T-helper 17 cell (primary cell): ENCODE measurements at regions not wholly inside any gene's neighbourhood (a gene's known extent, or its start where the extent isn't known, plus 50 kb on each side); places are given as distances from the start of the nearest gene placed in this dataset.
"Not testable (repeated sequence)": the region's sequence is repeated elsewhere in the genome, so short reads cannot be mapped to it uniquely, and the experiment has no call there.

Experiments used
- ATAC-seq: fragments of 150-1000 bp; cut with Tn5 transposase; 2 replicates; pipeline ENCODE4 v1.10.0; 2021; ENCODE audit warnings: mild to moderate bottlenecking, moderate library complexity
- DNase-seq, 3 donors: peaks; one replicate each; pipeline versions ENCODE4 v3.0.0 to v3.0.0-alpha.2; 2020 to 2021
- H3K9me3 ChIP-seq: one replicate; pipeline ENCODE4 v1.7.0; 2013; ENCODE audit warnings: low read length, mild to moderate bottlenecking; ENCODE audit not compliant: control insufficient read depth, poor library complexity, severe bottlenecking
- H3K27ac Mint-ChIP-seq: one replicate; pipeline ENCODE4 v1.8.0; 2022; ENCODE audit warnings: mild to moderate bottlenecking, moderate library complexity, mixed read lengths
- H3K27me3 Mint-ChIP-seq: one replicate; pipeline ENCODE4 v1.8.0; 2022; ENCODE audit warnings: mixed read lengths
- H3K36me3 Mint-ChIP-seq: one replicate; pipeline ENCODE4 v1.8.0; 2022; ENCODE audit warnings: low read depth, mixed read lengths
- H3K4me1 Mint-ChIP-seq: one replicate; pipeline ENCODE4 v1.8.0; 2022; ENCODE audit warnings: mild to moderate bottlenecking, mixed read lengths
- H3K4me3 Mint-ChIP-seq: one replicate; pipeline ENCODE4 v1.8.0; 2022; ENCODE audit warnings: mild to moderate bottlenecking, moderate library complexity, mixed read lengths

DNA sequence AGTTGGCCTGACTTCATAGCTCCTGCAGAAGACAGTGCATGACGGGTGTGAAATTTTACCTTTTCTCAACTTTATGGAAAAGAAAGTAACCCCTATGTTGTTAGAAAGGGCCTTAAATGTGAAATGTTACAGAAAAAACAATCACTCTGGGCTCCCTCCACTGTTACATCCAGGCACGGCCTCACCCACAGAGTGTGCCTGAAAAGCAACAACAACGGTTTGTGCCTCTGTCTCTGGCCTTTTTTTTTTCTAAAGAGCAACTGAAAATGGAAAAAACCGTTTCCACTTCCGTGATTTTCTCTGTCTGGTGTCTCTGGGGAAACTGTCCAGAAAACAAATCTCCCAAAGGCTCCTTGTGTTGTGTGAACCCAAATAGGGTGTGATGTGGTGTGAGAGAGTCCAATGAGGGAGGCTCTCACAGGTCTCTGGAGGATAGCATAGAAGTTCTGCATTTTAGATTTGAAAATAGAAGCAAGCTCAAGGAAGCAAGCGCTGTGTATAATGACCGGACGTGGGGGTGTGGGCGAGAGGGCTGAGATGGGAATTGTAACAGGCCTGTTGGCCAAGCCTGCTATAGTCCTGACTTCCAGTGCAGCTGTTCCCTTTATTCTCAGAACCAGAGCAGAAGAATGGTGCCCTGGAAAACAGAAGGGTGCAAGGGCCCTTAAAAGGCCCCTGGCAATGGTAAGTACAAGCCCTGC is 221.8 kb upstream of the TUT7 start:
- H3K4me3 Mint-ChIP-seq, result no peak overlapping the region
- no peaks in the 10 kb centered on the region for H3K4me1 Mint-ChIP-seq
- ATAC-seq (no peak), DNase-seq (no peak)
- H3K27me3 Mint-ChIP-seq, result peaks cover 28% of the 10 kb centered on the region
- no peaks in the 10 kb centered on the region for H3K36me3 Mint-ChIP-seq
- no peaks in the 10 kb centered on the region for H3K9me3 ChIP-seq
- no peak overlapping the region for H3K27ac Mint-ChIP-seq

- Mint-ChIP-seq H3K4me3 (no peak overlapping the region), H3K27me3 (peaks cover 27% of the 10 kb centered on the region), H3K36me3 (no peaks in the 10 kb centered on the region), H3K4me1 (no peaks in the 10 kb centered on the region), H3K27ac (no peak overlapping the region)
- no peaks in the 10 kb centered on the region for H3K9me3 ChIP-seq
- DNase-seq (no peak), ATAC-seq (no peak)
Observed at GRCh38 chr9:86575137-86575536, 220.9 kb upstream of the TUT7 start.

DNA sequence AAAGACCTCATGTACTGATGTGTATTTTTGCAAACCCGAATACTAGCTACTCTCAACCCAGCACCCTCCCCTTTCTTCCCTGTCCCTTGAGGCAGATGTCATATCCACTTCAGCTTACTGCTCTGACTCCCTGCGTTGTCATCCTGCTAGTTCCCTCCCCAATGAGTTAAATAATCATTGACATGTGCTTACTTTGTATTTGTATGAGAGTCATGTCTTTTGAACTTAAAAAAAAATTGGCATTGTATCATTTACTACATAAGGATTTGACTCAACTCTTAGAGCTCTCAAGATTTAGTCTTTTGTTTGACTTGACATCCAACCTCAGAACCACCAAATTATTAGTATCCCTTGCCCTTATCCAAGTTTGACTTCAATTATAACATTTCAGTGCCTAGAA is 219.7 kb upstream of the TUT7 start:
- Mint-ChIP-seq H3K27ac (no peak overlapping the region), H3K36me3 (no peaks in the 10 kb centered on the region), H3K27me3 (peaks cover 14% of the 10 kb centered on the region), H3K4me1 (no peaks in the 10 kb centered on the region), H3K4me3 (no peak overlapping the region)
- DNase-seq (no peak), ATAC-seq (no peak)
- no peaks in the 10 kb centered on the region for H3K9me3 ChIP-seq

- Mint-ChIP-seq H3K4me1 (no peaks in the 10 kb centered on the region), H3K36me3 (no peaks in the 10 kb centered on the region), H3K4me3 (no peak overlapping the region), H3K27ac (no peak overlapping the region), H3K27me3 (peaks cover 13% of the 10 kb centered on the region)
- DNase-seq, result no peak
- ATAC-seq, result no peak
- no peaks in the 10 kb centered on the region for H3K9me3 ChIP-seq
Observed at GRCh38 chr9:86572904-86573303, 218.7 kb upstream of the TUT7 start.

- not testable (repeated sequence) for H3K4me1 Mint-ChIP-seq, DNase-seq, H3K27ac Mint-ChIP-seq, H3K36me3 Mint-ChIP-seq, ATAC-seq, H3K4me3 Mint-ChIP-seq, H3K9me3 ChIP-seq, H3K27me3 Mint-ChIP-seq
Observed at GRCh38 chr9:86565603-86566002, 211.4 kb upstream of the TUT7 start.

DNA sequence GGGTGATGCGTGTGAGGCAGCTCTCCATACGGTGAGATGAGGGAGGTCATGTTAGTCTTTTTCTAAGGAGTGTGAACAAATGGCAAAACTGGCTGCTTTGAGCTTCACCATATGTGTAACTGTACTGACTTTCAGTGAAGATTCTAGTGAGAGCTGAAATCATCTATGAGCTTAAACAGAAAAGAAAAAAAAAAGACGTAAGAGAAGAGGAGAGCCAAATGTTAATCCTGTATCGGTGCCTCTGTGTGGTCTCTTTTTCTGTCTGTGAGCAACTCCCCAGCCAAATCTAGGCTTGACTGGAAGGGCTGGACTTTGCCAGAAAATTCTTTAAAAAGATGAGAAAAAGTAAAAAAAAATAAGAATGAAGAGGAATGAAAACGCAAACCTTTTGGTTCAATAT is 209.7 kb upstream of the TUT7 start:
- Mint-ChIP-seq H3K27me3 (peaks cover 4% of the 10 kb centered on the region), H3K4me1 (no peaks in the 10 kb centered on the region), H3K27ac (no peak overlapping the region), H3K4me3 (no peak overlapping the region), H3K36me3 (no peaks in the 10 kb centered on the region)
- ATAC-seq (no peak), DNase-seq (no peak)
- H3K9me3 ChIP-seq, result no peaks in the 10 kb centered on the region

DNA sequence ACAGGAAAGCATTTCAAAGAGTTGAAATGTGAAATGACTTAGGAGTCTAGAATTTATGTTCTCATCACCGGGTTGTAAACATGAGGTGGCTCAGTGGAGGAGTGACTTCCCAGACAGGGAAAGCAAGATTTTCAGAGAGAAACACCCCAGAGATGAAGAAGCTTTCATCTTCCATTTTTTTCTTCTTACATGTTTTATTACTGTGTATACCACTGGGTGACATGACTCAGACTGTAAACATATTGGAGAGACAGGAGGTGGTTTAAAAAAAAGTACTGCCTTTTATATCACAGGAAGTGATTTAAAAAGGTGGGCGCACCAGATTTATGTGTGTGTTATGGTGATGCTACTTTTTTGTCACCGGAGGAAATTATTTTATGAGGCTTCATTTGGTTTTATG is 209.1 kb upstream of the TUT7 start:
- Mint-ChIP-seq H3K4me3 (no peak overlapping the region), H3K27ac (no peak overlapping the region), H3K36me3 (no peaks in the 10 kb centered on the region)

GRCh38 chr9:86562691-86563090 is 208.5 kb upstream of the TUT7 start:
- H3K27ac Mint-ChIP-seq, result no peak overlapping the region
- H3K4me3 Mint-ChIP-seq, result no peak overlapping the region
- H3K4me1 Mint-ChIP-seq, result no peaks in the 10 kb centered on the region
- no peaks in the 10 kb centered on the region for H3K36me3 Mint-ChIP-seq
- H3K9me3 ChIP-seq, result no peaks in the 10 kb centered on the region
- peaks cover 4% of the 10 kb centered on the region for H3K27me3 Mint-ChIP-seq
- DNase-seq (no peak), ATAC-seq (no peak)

More for the DNA sequence above, 209.1 kb upstream of the TUT7 start:
- no peaks in the 10 kb centered on the region for H3K4me1 Mint-ChIP-seq
- H3K27me3 Mint-ChIP-seq, result peaks cover 4% of the 10 kb centered on the region
- ATAC-seq (no peak), DNase-seq (no peak)
- no peaks in the 10 kb centered on the region for H3K9me3 ChIP-seq

- no peak for DNase-seq
- Mint-ChIP-seq H3K4me1 (no peaks in the 10 kb centered on the region), H3K27me3 (peaks cover 26% of the 10 kb centered on the region), H3K4me3 (no peak overlapping the region), H3K27ac (no peak overlapping the region), H3K36me3 (no peaks in the 10 kb centered on the region)
- H3K9me3 ChIP-seq, result no peaks in the 10 kb centered on the region
- ATAC-seq, result no peak
Observed at GRCh38 chr9:86557918-86558317, 203.7 kb upstream of the TUT7 start.

GRCh38 chr9:86557063-86557766 is 203.0 kb upstream of the TUT7 start:
- ATAC-seq (no peak), DNase-seq (no peak)
- Mint-ChIP-seq H3K27me3 (peaks cover 25% of the 10 kb centered on the region), H3K4me3 (no peak overlapping the region), H3K27ac (no peak overlapping the region), H3K4me1 (no peaks in the 10 kb centered on the region), H3K36me3 (no peaks in the 10 kb centered on the region)
- no peaks in the 10 kb centered on the region for H3K9me3 ChIP-seq

- no peaks in the 10 kb centered on the region for H3K9me3 ChIP-seq
- H3K4me1 Mint-ChIP-seq, result no peaks in the 10 kb centered on the region
- DNase-seq (no peak), ATAC-seq (no peak)
- H3K36me3 Mint-ChIP-seq, result no peaks in the 10 kb centered on the region
- H3K27me3 Mint-ChIP-seq, result peaks cover 24% of the 10 kb centered on the region
- H3K27ac Mint-ChIP-seq, result no peak overlapping the region
- no peak overlapping the region for H3K4me3 Mint-ChIP-seq
Observed at GRCh38 chr9:86555661-86556060, 201.5 kb upstream of the TUT7 start.

GRCh38 chr9:86550401-86550800 is 196.2 kb upstream of the TUT7 start:
- Mint-ChIP-seq H3K27ac (no peak overlapping the region), H3K4me1 (no peaks in the 10 kb centered on the region), H3K36me3 (no peaks in the 10 kb centered on the region), H3K4me3 (no peak overlapping the region), H3K27me3 (peaks cover 33% of the 10 kb centered on the region)
- DNase-seq, result no peak
- no peaks in the 10 kb centered on the region for H3K9me3 ChIP-seq
- ATAC-seq, result no peak

GRCh38 chr9:86549920-86550319 is 195.7 kb upstream of the TUT7 start:
- DNase-seq (no peak), ATAC-seq (no peak)
- Mint-ChIP-seq H3K27ac (no peak overlapping the region), H3K27me3 (peaks cover 33% of the 10 kb centered on the region), H3K4me1 (no peaks in the 10 kb centered on the region), H3K36me3 (no peaks in the 10 kb centered on the region), H3K4me3 (no peak overlapping the region)
- H3K9me3 ChIP-seq, result no peaks in the 10 kb centered on the region

GRCh38 chr9:86549401-86549811 is 195.2 kb upstream of the TUT7 start:
- Mint-ChIP-seq H3K4me3 (no peak overlapping the region), H3K4me1 (no peaks in the 10 kb centered on the region), H3K36me3 (no peaks in the 10 kb centered on the region), H3K27me3 (peaks cover 31% of the 10 kb centered on the region), H3K27ac (no peak overlapping the region)
- no peak for ATAC-seq
- H3K9me3 ChIP-seq, result no peaks in the 10 kb centered on the region
- DNase-seq, result no peak
